Endothelial cell of umbilical vein (primary cell): ENCODE measurements at regions not wholly inside any gene's neighbourhood (a gene's known extent, or its start where the extent isn't known, plus 50 kb on each side); places are given as distances from the start of the nearest gene placed in this dataset.

Experiments
- BruUV-seq: library from RNA; stranded (reverse); fragments of 400-500 nt; replicated peaks from 2 replicates; lab custom pipeline; 2021; lab: Mats Ljungman, UMichigan
- CTCF ChIA-PET: fragments of 300-600, 350-600 bp; sonication (Branson Sonifier 250); formaldehyde crosslinking; loops from one replicate; lab custom pipeline; 2021; ENCODE audit warnings: antibody characterized with exemption, inconsistent platforms; lab: Charles Lee
- POLR2A ChIA-PET: fragments of 300-600, 350-600 bp; sonication (Branson Sonifier 250); formaldehyde crosslinking; loops from one replicate; lab custom pipeline; 2021; ENCODE audit warnings: antibody characterized with exemption, inconsistent platforms; lab: Charles Lee
- DNase-seq: peaks from one replicate; pipeline ENCODE4 v3.0.0-alpha.2; 2011; ENCODE audit warnings: low read depth, low spot score
- FAIRE-seq: peaks from 2 replicates; lab custom pipeline; 2011; peaks lifted over from hg19 to GRCh38; lab: Jason Lieb, UNC
- H2AFZ ChIP-seq: 2 replicates; pipeline ENCODE4 v1.6.0; 2012; ENCODE audit warnings: low read depth, low read length, control low read depth, inconsistent platforms
- H3K27ac ChIP-seq: 2 replicates; pipeline ENCODE4 v1.5.1; 2011; ENCODE audit warnings: low read depth, mild to moderate bottlenecking, control low read depth, low read length, moderate library complexity; ENCODE audit not compliant: insufficient read depth
- H3K27me3 ChIP-seq, 2 experiments: 2 replicates each; pipeline versions ENCODE4 v1.6.0 to v1.6.1; 2011; ENCODE audit warnings: low read length in 2 of 2, mixed read lengths in 1 of 2; ENCODE audit not compliant: control insufficient read depth in 2 of 2, insufficient read depth in 2 of 2
- H3K36me3 ChIP-seq, 2 experiments: 2 replicates in 1 of 2; 3 replicates in 1 of 2; pipeline ENCODE4 v1.5.1; 2011; ENCODE audit warnings: low read length in 2 of 2, mild to moderate bottlenecking in 1 of 2, moderate library complexity in 1 of 2; ENCODE audit not compliant: control insufficient read depth in 2 of 2, insufficient read depth in 2 of 2; ENCODE audit errors: extremely low read depth in 1 of 2
- H3K4me1 ChIP-seq: 3 replicates; pipeline ENCODE4 v1.5.1; 2011; ENCODE audit warnings: mild to moderate bottlenecking, low read length; ENCODE audit not compliant: control insufficient read depth, insufficient read depth; ENCODE audit errors: extremely low read depth
- H3K4me2 ChIP-seq: 2 replicates; pipeline ENCODE4 v1.6.1; 2011; ENCODE audit warnings: low read length, control low read depth, mixed read lengths; ENCODE audit not compliant: insufficient read depth
- H3K4me3 ChIP-seq, 3 experiments: fragments of 200-600 bp in 1 of 3; sonication (generic), shearing (Covaris generic) in 1 of 3; replicated peaks in 1 of 3; 2 replicates each; pipeline ENCODE4 v1.5.1; 2011 to 2016; ENCODE audit warnings: control low read depth in 3 of 3, low read length in 3 of 3, mild to moderate bottlenecking in 2 of 3, inconsistent platforms in 1 of 3, low read depth in 1 of 3, moderate library complexity in 1 of 3; ENCODE audit not compliant: insufficient read depth in 1 of 3
- H3K79me2 ChIP-seq: 2 replicates; pipeline ENCODE4 v1.6.0; 2012; ENCODE audit warnings: low read length, inconsistent platforms; ENCODE audit not compliant: control insufficient read depth, insufficient read depth
- H3K9ac ChIP-seq: replicated peaks from 2 replicates; pipeline ENCODE3; 2011; ENCODE audit warnings: low read length, control low read depth; ENCODE audit not compliant: insufficient read depth; ENCODE audit errors: extremely low read depth
- H3K9me1 ChIP-seq: replicated peaks from 3 replicates; pipeline ENCODE4 v1.6.0; 2011; ENCODE audit warnings: mild to moderate bottlenecking, low read length; ENCODE audit not compliant: control insufficient read depth, insufficient read depth; ENCODE audit errors: extremely low read depth
- H3K9me3 ChIP-seq: replicated peaks from 2 replicates; pipeline ENCODE4 v1.5.1; 2012; ENCODE audit warnings: low read length, inconsistent platforms; ENCODE audit not compliant: control insufficient read depth, insufficient read depth
- H4K20me1 ChIP-seq: replicated peaks from 2 replicates; pipeline ENCODE3; 2011; ENCODE audit warnings: mild to moderate bottlenecking, low read length; ENCODE audit not compliant: control insufficient read depth, insufficient read depth; ENCODE audit errors: extremely low read depth
- CTCF ChIP-seq, 2 donors: IDR thresholded peaks; 1 replicate in 1 of 2; 2 replicates in 1 of 2; pipeline ENCODE4 v1.5.1; 2011; ENCODE audit warnings: low read length in 2 of 2, mild to moderate bottlenecking in 2 of 2, moderate library complexity in 2 of 2, control low read depth in 1 of 2, inconsistent platforms in 1 of 2, low read depth in 1 of 2; ENCODE audit not compliant: insufficient read depth in 1 of 2; ENCODE audit errors: extremely low read depth in 1 of 2
- EZH2 ChIP-seq: IDR thresholded peaks from 2 replicates; pipeline ENCODE4 v1.6.1; 2012; ENCODE audit warnings: borderline replicate concordance, low read depth, mild to moderate bottlenecking, moderate library complexity, low read length, inconsistent platforms; ENCODE audit not compliant: severe bottlenecking
- FOS ChIP-seq: IDR thresholded peaks from 2 replicates; pipeline ENCODE4 v1.6.1; 2011; ENCODE audit warnings: mild to moderate bottlenecking, low read length, moderate library complexity, borderline replicate concordance; ENCODE audit not compliant: insufficient read depth
- GATA2 ChIP-seq: IDR thresholded peaks from 2 replicates; pipeline ENCODE4 v1.7.0; 2011; ENCODE audit warnings: low read depth, mild to moderate bottlenecking, moderate library complexity, mixed read lengths, low read length; ENCODE audit not compliant: insufficient read length, insufficient read depth
- JUN ChIP-seq: IDR thresholded peaks from 2 replicates; pipeline ENCODE4 v1.6.1; 2011; ENCODE audit warnings: borderline replicate concordance, low read depth; ENCODE audit not compliant: insufficient read length, insufficient read depth
- MYC ChIP-seq: IDR thresholded peaks from one replicate; pipeline ENCODE4 v1.6.1; 2011; ENCODE audit warnings: mild to moderate bottlenecking, low read depth, low read length
- POLR2A ChIP-seq: IDR thresholded peaks from 2 replicates; pipeline ENCODE4 v1.6.1; 2012; ENCODE audit warnings: low read depth, mild to moderate bottlenecking, control low read depth, low read length
- POLR2AphosphoS5 ChIP-seq: IDR thresholded peaks from 2 replicates; pipeline ENCODE4 v1.6.1; 2012; ENCODE audit warnings: low read depth, mild to moderate bottlenecking, control low read depth, low read length, moderate library complexity; ENCODE audit not compliant: insufficient read depth
- dilution Hi-C: fragments of 300-500 bp; cut with MboI; formaldehyde crosslinking; loops from one replicate; pipeline ENCODE4 v1.15.0; 2019; ENCODE audit warnings: low sequenced_read_pairs; ENCODE audit not compliant: extremely low pct_ligation_motif_present
- intact Hi-C: fragments of 100-400 bp; cut with micrococcal nuclease; formaldehyde crosslinking; loops from one replicate; pipeline ENCODE4 v1.10.0; 2022
- TF ChIP-seq, protein P1 (sequence below): IDR thresholded peaks from 2 replicates; pipeline ENCODE4 v1.6.1; 2011; ENCODE audit not compliant: insufficient read depth, insufficient read length

DNA sequence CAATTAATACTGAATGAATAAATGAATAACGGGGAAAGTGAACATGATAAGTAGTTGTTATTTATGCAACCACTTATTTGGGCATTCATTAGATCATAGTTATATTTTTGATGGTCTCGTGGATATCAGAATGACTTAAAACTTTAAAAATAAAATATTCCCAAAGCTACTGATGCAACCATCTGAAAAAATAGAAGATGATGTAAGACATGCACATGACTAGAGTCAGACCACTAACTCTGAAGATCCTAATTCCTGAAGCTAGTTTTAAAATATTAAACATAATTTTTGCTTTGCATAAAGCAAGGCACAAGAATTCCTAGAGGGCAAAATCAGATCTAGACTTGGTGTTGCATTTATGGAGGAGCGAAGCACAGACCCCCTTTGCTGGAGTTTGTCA lies 616.1 kb downstream of the IRS1 start:
- BruUV-seq = no TSS peak
- TF ChIP-seq, protein P1, sequence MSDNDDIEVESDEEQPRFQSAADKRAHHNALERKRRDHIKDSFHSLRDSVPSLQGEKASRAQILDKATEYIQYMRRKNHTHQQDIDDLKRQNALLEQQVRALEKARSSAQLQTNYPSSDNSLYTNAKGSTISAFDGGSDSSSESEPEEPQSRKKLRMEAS = no peak
- TF ChIP-seq CTCF (IDR thresholded peaks at IDR 0.05; ENCODE audit: extremely low read depth in 1 of 2, insufficient read depth in 1 of 2, low read depth in 1 of 2, low read length in 2 of 2) = no peak
- TF ChIP-seq FOS = no peak
- no peak for TF ChIP-seq POLR2AphosphoS5
- no peak for TF ChIP-seq EZH2
- TF ChIP-seq GATA2 = no peak
- no peak for TF ChIP-seq POLR2A
- no peak for TF ChIP-seq JUN
- no peak for TF ChIP-seq MYC
- no peaks in the 10 kb centered on the region for H3K79me2 ChIP-seq
- CTCF ChIA-PET = interaction anchor here (1.0 kb wide), 1 partner anchor 11 kb away, joined by 3 read pairs; no protein-coding TSS in a partner anchor
- H3K9me3 ChIP-seq = no peaks in the 10 kb centered on the region
- H4K20me1 ChIP-seq = no peaks in the 10 kb centered on the region
- no peak overlapping the region for H3K9ac ChIP-seq
- no peaks in the 10 kb centered on the region for H3K36me3 ChIP-seq
- no peak overlapping the region for H2AFZ ChIP-seq
- H3K27me3 ChIP-seq = no peaks in the 10 kb centered on the region
- dilution Hi-C loops (no loop called here), intact Hi-C loops (no loop called here)
- POLR2A ChIA-PET = no interaction called here
- DNase-seq (no peak), FAIRE-seq (no peak)
- no peaks in the 10 kb centered on the region for H3K4me1 ChIP-seq
- H3K9me1 ChIP-seq = no peaks in the 10 kb centered on the region
- H3K4me3 ChIP-seq = no peak overlapping the region
- H3K27ac ChIP-seq = no peak overlapping the region
- H3K4me2 ChIP-seq = no peak overlapping the region
